ENCODE measurements at regions not wholly inside any gene's neighbourhood (a gene's known extent, or its start where the extent isn't known, plus 50 kb on each side); places are given as distances from the start of the nearest gene placed in this dataset.

DNA sequence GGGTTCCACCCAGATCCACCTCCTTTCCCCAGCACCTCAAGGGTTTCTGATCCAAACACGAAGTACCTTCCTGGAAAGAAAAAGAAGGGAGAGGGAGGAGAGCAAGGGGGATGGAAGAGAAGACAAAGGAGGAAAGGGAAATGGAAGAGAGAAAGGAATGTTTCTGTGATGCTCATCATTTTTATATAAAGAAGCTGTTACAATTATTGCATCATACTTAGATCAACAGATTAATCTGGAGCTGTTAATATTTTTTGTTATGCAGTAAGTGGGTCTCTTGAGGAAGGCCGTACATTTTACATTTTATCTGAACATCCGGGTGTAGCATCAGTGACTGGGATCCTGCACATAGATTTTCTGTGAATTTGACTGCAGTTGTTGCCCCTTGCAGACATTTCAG lies 60.6 kb upstream of the NEDD4L start:
- Histone ChIP-seq H3K4me1 (ENCODE audit: control insufficient read depth in 2 of 2, insufficient read depth in 1 of 2, low read depth in 1 of 2, low read length in 2 of 2) (peaks cover 11 to 18% of the 10 kb centered on the region in 2 donors), H4K91ac (ENCODE audit: low read depth, low read length, poor library complexity) (no peak overlapping the region), H3K23ac (ENCODE audit: low read depth, low read length, poor library complexity) (no peak overlapping the region), H2AFZ (ENCODE audit: low read length) (no peak overlapping the region), H3K14ac (ENCODE audit: low read length) (no peak overlapping the region), H2BK15ac (ENCODE audit: low read length) (no peak overlapping the region), H4K8ac (ENCODE audit: low read depth, low read length) (no peak overlapping the region), H3K18ac (ENCODE audit: low read length) (peak overlapping the region; percentile 0), H3K9ac (ENCODE audit: low read depth, low read length, poor library complexity) (no peak overlapping the region), H3K4ac (ENCODE audit: low read length) (no peak overlapping the region), H3K79me1 (ENCODE audit: low read depth, low read length) (no peaks in the 10 kb centered on the region), H3K9me3 (replicated peaks in 1 of 2; ENCODE audit: control insufficient read depth in 2 of 2, insufficient read depth in 1 of 2, low read depth in 1 of 2, low read length in 2 of 2) (no peaks in the 10 kb centered on the region), H2BK120ac (ENCODE audit: low read depth, low read length) (no peak overlapping the region), H2BK5ac (ENCODE audit: low read length) (peak overlapping the region; percentile 4), H3K36me3 (replicated peaks in 1 of 2; ENCODE audit: control insufficient read depth in 2 of 2, insufficient read depth in 2 of 2, low read length in 2 of 2) (no peaks in the 10 kb centered on the region), H2BK12ac (ENCODE audit: low read length) (no peak overlapping the region), H3K4me3 (ENCODE audit: low read length in 2 of 2) (no peak overlapping the region), H2AK5ac (ENCODE audit: low read depth, low read length) (no peak overlapping the region), H3K27ac (replicated peaks; ENCODE audit: low read length) (no peak overlapping the region), H3K27me3 (ENCODE audit: control insufficient read depth in 3 of 3, insufficient read depth in 3 of 3, low read depth in 1 of 3, low read length in 3 of 3) (peaks cover 0 to 9% (median 0%) of the 10 kb centered on the region in 3 experiments), H3K4me2 (ENCODE audit: insufficient read depth, low read length, poor library complexity, severe bottlenecking) (no peak overlapping the region)
- WGBS, 2 donors (ENCODE audit: extremely low coverage in 2 of 2, insufficient read length in 2 of 2, insufficient replicate concordance in 1 of 2) = no CpG with 5 or more reads among the region's 3 CpGs
- no peak for DNase-seq (ENCODE audit: low spot score)

- no peak overlapping the region for H3K4me2 ChIP-seq (ENCODE audit: insufficient read depth, low read length, poor library complexity, severe bottlenecking)
- H3K18ac ChIP-seq (ENCODE audit: low read length) = peak overlapping the region; percentile 49
- H3K27ac ChIP-seq (replicated peaks; ENCODE audit: low read length) = no peak overlapping the region
- H2AFZ ChIP-seq (ENCODE audit: low read length) = peak overlapping the region; percentile 49
- peak overlapping the region; percentile 4 for H2BK5ac ChIP-seq (ENCODE audit: low read length)
- H2BK12ac ChIP-seq (ENCODE audit: low read length) = no peak overlapping the region
- DNase-seq (ENCODE audit: low spot score) = no peak
- no peaks in the 10 kb centered on the region for H3K36me3 ChIP-seq (replicated peaks in 1 of 2; ENCODE audit: control insufficient read depth in 2 of 2, insufficient read depth in 2 of 2, low read length in 2 of 2)
- H3K4me3 ChIP-seq (ENCODE audit: low read length in 2 of 2) = no peak overlapping the region
- H3K9me3 ChIP-seq (replicated peaks in 1 of 2; ENCODE audit: control insufficient read depth in 2 of 2, insufficient read depth in 1 of 2, low read depth in 1 of 2, low read length in 2 of 2) = no peaks in the 10 kb centered on the region
- no peak overlapping the region for H4K91ac ChIP-seq (ENCODE audit: low read depth, low read length, poor library complexity)
- H4K8ac ChIP-seq (ENCODE audit: low read depth, low read length) = no peak overlapping the region
- H3K27me3 ChIP-seq (ENCODE audit: control insufficient read depth in 3 of 3, insufficient read depth in 3 of 3, low read depth in 1 of 3, low read length in 3 of 3) = peaks cover 0 to 9% (median 0%) of the 10 kb centered on the region in 3 experiments
- H3K14ac ChIP-seq (ENCODE audit: low read length) = no peak overlapping the region
- no peak overlapping the region for H3K23ac ChIP-seq (ENCODE audit: low read depth, low read length, poor library complexity)
- WGBS, 2 donors (ENCODE audit: extremely low coverage in 2 of 2, insufficient read length in 2 of 2, insufficient replicate concordance in 1 of 2) = no CpG with 5 or more reads among the region's 11 CpGs
- H2AK5ac ChIP-seq (ENCODE audit: low read depth, low read length) = peak overlapping the region; percentile 43
- H3K4me1 ChIP-seq (ENCODE audit: control insufficient read depth in 2 of 2, insufficient read depth in 1 of 2, low read depth in 1 of 2, low read length in 2 of 2) = peaks cover 11 to 18% of the 10 kb centered on the region in 2 donors
- H2BK120ac ChIP-seq (ENCODE audit: low read depth, low read length) = no peak overlapping the region
- no peak overlapping the region for H3K9ac ChIP-seq (ENCODE audit: low read depth, low read length, poor library complexity)
- H3K79me1 ChIP-seq (ENCODE audit: low read depth, low read length) = no peaks in the 10 kb centered on the region
- H3K4ac ChIP-seq (ENCODE audit: low read length) = no peak overlapping the region
- H2BK15ac ChIP-seq (ENCODE audit: low read length) = no peak overlapping the region
These were observed 61.5 kb upstream of the NEDD4L start for GRCh38 chr18:57982372-57983021.

DNA sequence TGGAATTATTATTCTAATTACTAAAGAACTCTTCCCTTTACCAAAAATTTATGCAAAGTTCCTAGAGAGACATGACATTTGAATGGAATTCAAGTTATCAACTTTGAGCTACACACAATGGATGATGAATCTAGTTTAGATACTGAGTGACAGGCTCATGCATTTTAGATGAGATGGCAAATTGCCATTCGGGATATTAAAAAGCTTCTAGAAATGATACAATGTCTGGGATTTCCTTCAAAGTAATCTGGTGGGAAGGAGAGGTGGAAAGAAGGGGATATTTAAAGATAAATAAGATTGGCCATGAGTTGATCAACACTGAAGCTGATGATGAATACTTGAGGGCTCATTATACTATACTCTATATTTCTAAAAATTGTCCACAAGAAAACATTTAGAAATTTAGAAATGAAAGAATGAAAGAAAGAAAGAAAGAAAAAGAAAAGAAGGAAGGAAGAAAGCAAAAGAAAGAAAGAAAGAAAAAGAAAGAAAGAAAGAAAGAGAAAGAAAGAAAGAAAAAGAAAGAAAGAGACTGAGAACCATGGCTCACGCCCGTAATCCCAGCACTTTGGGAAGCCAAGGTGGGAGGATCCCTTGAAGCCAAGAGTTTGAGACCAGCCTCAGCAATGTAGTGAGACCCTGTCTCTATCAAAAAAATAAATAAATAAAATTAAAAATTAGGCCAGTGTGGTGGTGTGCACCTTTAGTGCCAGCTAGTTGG lies 62.6 kb upstream of the NEDD4L start:
- no peak overlapping the region for H2BK120ac ChIP-seq (ENCODE audit: low read depth, low read length)
- no peak overlapping the region for H4K91ac ChIP-seq (ENCODE audit: low read depth, low read length, poor library complexity)
- H3K27ac ChIP-seq (replicated peaks; ENCODE audit: low read length) = no peak overlapping the region
- no peak overlapping the region for H3K14ac ChIP-seq (ENCODE audit: low read length)
- no peak overlapping the region for H4K8ac ChIP-seq (ENCODE audit: low read depth, low read length)
- no peak overlapping the region for H3K4me3 ChIP-seq (ENCODE audit: low read length in 2 of 2)
- H2BK15ac ChIP-seq (ENCODE audit: low read length) = no peak overlapping the region
- H2BK5ac ChIP-seq (ENCODE audit: low read length) = no peak overlapping the region
- no peak overlapping the region for H2BK12ac ChIP-seq (ENCODE audit: low read length)
- H3K79me1 ChIP-seq (ENCODE audit: low read depth, low read length) = no peaks in the 10 kb centered on the region
- H3K18ac ChIP-seq (ENCODE audit: low read length) = no peak overlapping the region
- no peaks in the 10 kb centered on the region for H3K9me3 ChIP-seq (replicated peaks in 1 of 2; ENCODE audit: control insufficient read depth in 2 of 2, insufficient read depth in 1 of 2, low read depth in 1 of 2, low read length in 2 of 2)
- peaks cover 0 to 6% (median 0%) of the 10 kb centered on the region in 3 experiments for H3K27me3 ChIP-seq (ENCODE audit: control insufficient read depth in 3 of 3, insufficient read depth in 3 of 3, low read depth in 1 of 3, low read length in 3 of 3)
- H3K23ac ChIP-seq (ENCODE audit: low read depth, low read length, poor library complexity) = no peak overlapping the region
- no peak overlapping the region for H2AFZ ChIP-seq (ENCODE audit: low read length)
- no peak overlapping the region for H3K4me2 ChIP-seq (ENCODE audit: insufficient read depth, low read length, poor library complexity, severe bottlenecking)
- DNase-seq (ENCODE audit: low spot score) = no peak
- H3K36me3 ChIP-seq (replicated peaks in 1 of 2; ENCODE audit: control insufficient read depth in 2 of 2, insufficient read depth in 2 of 2, low read length in 2 of 2) = no peaks in the 10 kb centered on the region
- no CpG with 5 or more reads among the region's 3 CpGs for WGBS, 2 donors (ENCODE audit: extremely low coverage in 2 of 2, insufficient read length in 2 of 2, insufficient replicate concordance in 1 of 2)
- no peak overlapping the region for H3K4ac ChIP-seq (ENCODE audit: low read length)
- no peak overlapping the region for H2AK5ac ChIP-seq (ENCODE audit: low read depth, low read length)
- peaks cover 11 to 18% of the 10 kb centered on the region in 2 donors for H3K4me1 ChIP-seq (ENCODE audit: control insufficient read depth in 2 of 2, insufficient read depth in 1 of 2, low read depth in 1 of 2, low read length in 2 of 2)
- H3K9ac ChIP-seq (ENCODE audit: low read depth, low read length, poor library complexity) = no peak overlapping the region

DNA sequence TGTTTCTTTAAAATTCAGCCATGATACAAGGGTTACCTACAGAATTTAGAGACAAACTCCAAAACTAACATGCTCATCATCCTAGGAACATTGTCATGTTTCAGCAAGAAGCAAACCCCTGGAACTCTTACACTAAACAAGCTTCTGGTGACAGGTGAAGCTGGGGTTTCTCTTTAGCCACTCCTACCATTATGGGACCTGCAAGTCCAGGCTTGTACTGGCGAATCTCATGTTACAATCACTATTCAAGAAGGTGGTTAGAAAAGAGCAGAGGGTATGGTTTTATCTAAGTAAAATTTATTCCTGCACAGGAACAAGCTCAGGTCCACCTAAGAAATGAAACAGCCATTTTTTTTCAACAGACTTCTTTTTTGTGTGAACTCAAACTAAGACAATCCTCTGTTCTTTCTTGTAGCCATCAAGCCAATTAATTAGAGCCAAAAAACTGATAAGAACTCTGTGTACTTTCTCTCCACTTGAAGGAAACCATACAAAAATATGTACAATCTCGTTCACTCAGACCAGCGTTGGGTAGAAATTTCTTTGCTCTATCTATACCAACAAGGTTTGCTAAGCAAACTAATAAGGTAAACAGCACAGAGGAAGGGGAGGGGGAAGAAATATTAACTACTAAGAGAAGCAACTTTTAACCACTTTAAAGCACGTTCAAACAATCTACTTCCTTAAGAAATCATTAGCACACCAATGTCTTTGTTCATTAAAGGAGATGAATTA lies 63.3 kb upstream of the NEDD4L start:
- Histone ChIP-seq H4K91ac (ENCODE audit: low read depth, low read length, poor library complexity) (no peak overlapping the region), H2AK5ac (ENCODE audit: low read depth, low read length) (no peak overlapping the region), H3K4me1 (ENCODE audit: control insufficient read depth in 2 of 2, insufficient read depth in 1 of 2, low read depth in 1 of 2, low read length in 2 of 2) (peaks cover 11 to 15% of the 10 kb centered on the region in 2 donors), H3K27ac (replicated peaks; ENCODE audit: low read length) (no peak overlapping the region), H4K8ac (ENCODE audit: low read depth, low read length) (no peak overlapping the region), H3K9ac (ENCODE audit: low read depth, low read length, poor library complexity) (no peak overlapping the region), H3K18ac (ENCODE audit: low read length) (no peak overlapping the region), H3K79me1 (ENCODE audit: low read depth, low read length) (no peaks in the 10 kb centered on the region), H3K9me3 (replicated peaks in 1 of 2; ENCODE audit: control insufficient read depth in 2 of 2, insufficient read depth in 1 of 2, low read depth in 1 of 2, low read length in 2 of 2) (no peaks in the 10 kb centered on the region), H3K23ac (ENCODE audit: low read depth, low read length, poor library complexity) (no peak overlapping the region), H3K36me3 (replicated peaks in 1 of 2; ENCODE audit: control insufficient read depth in 2 of 2, insufficient read depth in 2 of 2, low read length in 2 of 2) (no peaks in the 10 kb centered on the region), H3K14ac (ENCODE audit: low read length) (no peak overlapping the region), H2AFZ (ENCODE audit: low read length) (peak overlapping the region; percentile 46), H3K27me3 (ENCODE audit: control insufficient read depth in 3 of 3, insufficient read depth in 3 of 3, low read depth in 1 of 3, low read length in 3 of 3) (peaks cover 0 to 10% (median 0%) of the 10 kb centered on the region in 3 experiments), H2BK120ac (ENCODE audit: low read depth, low read length) (no peak overlapping the region), H3K4me2 (ENCODE audit: insufficient read depth, low read length, poor library complexity, severe bottlenecking) (no peak overlapping the region), H2BK12ac (ENCODE audit: low read length) (no peak overlapping the region), H3K4ac (ENCODE audit: low read length) (no peak overlapping the region), H2BK5ac (ENCODE audit: low read length) (no peak overlapping the region), H2BK15ac (ENCODE audit: low read length) (no peak overlapping the region), H3K4me3 (ENCODE audit: low read length in 2 of 2) (no peak overlapping the region)
- no peak for DNase-seq (ENCODE audit: low spot score)
- no CpG with 5 or more reads among the region's 4 CpGs for WGBS, 2 donors (ENCODE audit: extremely low coverage in 2 of 2, insufficient read length in 2 of 2, insufficient replicate concordance in 1 of 2)
